ENCODE measurements at regions not wholly inside any gene's neighbourhood (a gene's known extent, or its start where the extent isn't known, plus 50 kb on each side); places are given as distances from the start of the nearest gene placed in this dataset.
A peak's percentile ranks its signal among the peaks of the same experiment; 100 is the strongest.

DNA sequence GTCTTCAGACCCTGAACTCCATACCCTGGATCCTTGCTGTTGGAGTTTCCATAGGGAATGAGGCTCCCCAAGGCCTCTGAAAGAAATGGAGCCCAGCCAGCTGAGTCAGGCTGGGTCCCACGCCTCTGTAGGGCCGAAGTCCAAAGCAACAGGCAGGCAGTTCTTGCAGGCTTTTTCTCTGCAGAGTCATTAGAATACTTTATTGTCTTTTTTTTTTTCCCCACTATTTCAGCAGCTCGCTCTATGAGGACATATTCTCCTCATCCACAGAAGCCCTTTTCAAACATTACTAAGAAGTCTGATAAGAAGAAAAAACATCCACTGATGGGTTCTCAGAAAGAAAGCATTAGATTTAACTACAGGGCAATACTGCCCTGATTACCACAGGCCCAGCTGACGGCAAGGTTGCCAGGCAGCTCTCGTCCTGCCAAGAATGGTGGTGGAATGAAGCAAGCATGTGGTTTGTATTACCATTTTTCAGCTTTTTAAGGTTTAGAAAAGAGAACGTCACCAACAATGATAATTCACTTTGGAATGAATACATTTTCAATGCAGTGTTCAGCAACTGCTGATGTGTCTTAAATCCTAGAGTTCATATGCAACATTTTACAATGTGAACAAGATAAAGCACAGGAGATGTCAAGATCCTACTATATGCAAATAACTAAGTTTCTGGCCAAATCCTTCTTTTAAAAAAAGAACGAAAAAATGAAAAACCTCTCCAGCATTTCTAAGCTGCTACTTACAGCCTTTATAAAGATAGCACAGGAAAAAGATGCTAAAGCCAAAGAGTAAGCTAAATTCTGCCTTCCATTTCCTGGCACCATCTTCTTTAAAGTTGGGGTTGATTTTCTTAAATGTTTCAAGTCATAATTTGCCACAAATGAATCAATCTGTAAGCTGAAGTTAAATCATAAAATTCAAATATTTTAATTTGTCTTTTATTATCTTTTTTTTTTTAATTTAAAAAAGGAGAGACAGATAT lies 223.6 kb upstream of the CITED2 start:
- TF ChIP-seq EZH2 (IDR thresholded peaks at IDR 0.05; ENCODE audit: insufficient read depth, poor library complexity, severe bottlenecking) (no peak), EZH2phosphoT487 (IDR thresholded peaks at IDR 0.05; ENCODE audit: insufficient read depth, low read depth) (0 out of 2 replicates have a peak, but pooled peaks have one; percentile 43)

Measured in GM23248 (cell line).